AG04449 (cell line): ENCODE measurements at regions not wholly inside any gene's neighbourhood (a gene's known extent, or its start where the extent isn't known, plus 50 kb on each side); places are given as distances from the start of the nearest gene placed in this dataset.
"Not testable (repeated sequence)": the region's sequence is repeated elsewhere in the genome, so short reads cannot be mapped to it uniquely, and the experiment has no call there.

Source experiments
- CTCF ChIA-PET: fragments of 350-600 bp; formaldehyde crosslinking; extraction: SDS; loops from one replicate; lab custom pipeline; 2021; ENCODE audit warnings: antibody characterized with exemption; lab: Yijun Ruan, JAX
- POLR2A ChIA-PET: fragments of 400-600, 350-600 bp; formaldehyde crosslinking; extraction: SDS; loops from one replicate; lab custom pipeline; 2020; ENCODE audit warnings: antibody characterized with exemption, inconsistent platforms; lab: Yijun Ruan, JAX
- DNase-seq: peaks from one replicate; pipeline ENCODE4 v3.0.0-alpha.2; 2010; ENCODE audit warnings: low read depth, low spot score
- H3K4me3 ChIP-seq: 2 replicates; pipeline ENCODE4 v1.5.1; 2011; ENCODE audit warnings: low read depth, mild to moderate bottlenecking, control low read depth, low read length
- TF ChIP-seq, protein P1 (sequence below): IDR thresholded peaks from one replicate; pipeline ENCODE4 v1.5.1; 2011; ENCODE audit warnings: mild to moderate bottlenecking, moderate library complexity, low read length, control low read depth, inconsistent platforms; ENCODE audit not compliant: insufficient read depth; ENCODE audit errors: missing control alignments

DNA sequence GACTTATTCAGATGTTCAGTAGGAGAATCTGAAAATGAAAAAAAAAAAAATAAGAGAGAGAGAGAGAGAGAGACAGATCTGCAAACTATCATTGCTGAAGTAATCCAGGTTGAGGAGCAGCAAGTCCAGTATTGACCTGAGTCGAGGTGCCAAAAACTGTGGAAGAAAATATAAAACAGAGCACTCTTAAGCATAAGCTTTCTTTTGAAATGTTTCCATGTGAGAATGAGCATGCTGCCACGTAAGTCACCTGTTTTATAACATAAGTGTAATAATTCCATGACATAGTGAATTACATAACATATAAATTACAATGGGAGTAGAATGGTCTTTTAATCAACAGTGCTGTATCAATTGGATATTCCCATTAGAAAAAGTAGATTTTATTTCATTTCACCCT is 218.2 kb downstream of the BCHE start:
- H3K4me3 ChIP-seq = no peak overlapping the region
- CTCF ChIA-PET = no interaction called here
- POLR2A ChIA-PET = no interaction called here
- no peak for DNase-seq
- TF ChIP-seq, protein P1, sequence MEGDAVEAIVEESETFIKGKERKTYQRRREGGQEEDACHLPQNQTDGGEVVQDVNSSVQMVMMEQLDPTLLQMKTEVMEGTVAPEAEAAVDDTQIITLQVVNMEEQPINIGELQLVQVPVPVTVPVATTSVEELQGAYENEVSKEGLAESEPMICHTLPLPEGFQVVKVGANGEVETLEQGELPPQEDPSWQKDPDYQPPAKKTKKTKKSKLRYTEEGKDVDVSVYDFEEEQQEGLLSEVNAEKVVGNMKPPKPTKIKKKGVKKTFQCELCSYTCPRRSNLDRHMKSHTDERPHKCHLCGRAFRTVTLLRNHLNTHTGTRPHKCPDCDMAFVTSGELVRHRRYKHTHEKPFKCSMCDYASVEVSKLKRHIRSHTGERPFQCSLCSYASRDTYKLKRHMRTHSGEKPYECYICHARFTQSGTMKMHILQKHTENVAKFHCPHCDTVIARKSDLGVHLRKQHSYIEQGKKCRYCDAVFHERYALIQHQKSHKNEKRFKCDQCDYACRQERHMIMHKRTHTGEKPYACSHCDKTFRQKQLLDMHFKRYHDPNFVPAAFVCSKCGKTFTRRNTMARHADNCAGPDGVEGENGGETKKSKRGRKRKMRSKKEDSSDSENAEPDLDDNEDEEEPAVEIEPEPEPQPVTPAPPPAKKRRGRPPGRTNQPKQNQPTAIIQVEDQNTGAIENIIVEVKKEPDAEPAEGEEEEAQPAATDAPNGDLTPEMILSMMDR = no peak

DNA sequence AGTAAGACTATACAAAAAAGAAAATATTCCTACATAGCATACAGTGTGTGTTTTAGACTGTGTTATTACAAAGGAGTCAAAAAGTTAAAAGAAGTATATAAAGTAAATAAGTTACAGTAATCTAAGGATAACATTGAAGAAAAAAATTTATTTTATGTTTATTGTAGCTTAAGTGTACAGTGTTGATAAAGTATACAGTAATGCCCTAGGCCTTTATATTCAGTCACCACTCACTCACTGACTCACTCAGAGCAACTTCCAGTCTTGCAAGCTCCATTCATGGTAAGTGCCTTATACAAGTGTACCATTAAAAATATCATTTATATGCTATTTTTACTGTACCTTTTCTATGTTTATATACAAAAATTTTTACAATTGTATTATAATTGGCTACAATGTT is 220.1 kb downstream of the BCHE start:
- H3K4me3 ChIP-seq = no peak overlapping the region
- TF ChIP-seq, protein P1 = no peak
- CTCF ChIA-PET = no interaction called here
- DNase-seq = no peak
- POLR2A ChIA-PET = no interaction called here

DNA sequence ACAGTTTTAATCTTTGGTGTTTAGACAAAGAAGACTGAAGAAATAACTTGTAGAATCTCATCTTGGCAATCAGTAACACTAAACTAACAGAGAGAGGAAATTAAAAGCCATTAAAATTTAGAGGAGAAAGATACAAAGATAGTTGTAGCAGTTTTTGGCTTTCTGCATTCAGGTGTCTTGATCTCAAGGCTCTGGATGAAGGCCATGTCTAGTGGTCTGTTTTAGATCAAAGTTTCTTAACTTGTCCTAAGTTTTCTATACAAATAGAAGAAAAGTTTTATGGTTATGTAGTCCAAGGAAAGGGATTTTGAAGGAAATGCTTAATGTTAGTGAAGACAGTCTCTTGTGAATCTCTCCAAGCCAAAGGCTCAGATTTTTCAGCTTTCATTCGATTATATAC is 222.9 kb downstream of the BCHE start:
- CTCF ChIA-PET = no interaction called here
- POLR2A ChIA-PET = no interaction called here
- H3K4me3 ChIP-seq = no peak overlapping the region
- no peak for DNase-seq
- TF ChIP-seq, protein P1 = no peak

DNA sequence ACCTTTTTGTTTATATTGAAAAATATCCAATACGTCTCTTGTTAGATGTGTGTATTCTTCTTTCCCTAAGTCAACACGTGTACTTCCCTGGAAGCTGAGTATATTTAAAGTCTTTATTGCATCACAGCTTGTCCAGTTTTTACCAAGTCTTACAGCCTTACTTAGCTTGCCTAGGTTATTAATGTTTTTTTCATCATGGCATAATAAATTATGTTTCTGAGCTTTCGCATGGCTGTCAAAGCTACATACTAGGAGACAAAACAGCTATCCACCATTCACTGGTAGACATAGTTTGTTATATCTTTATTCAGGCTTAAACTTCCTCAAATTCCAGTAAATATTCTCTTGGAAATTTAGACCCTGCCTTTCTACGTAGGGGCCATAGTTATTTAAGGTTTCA is 224.2 kb downstream of the BCHE start:
- ChIA-PET CTCF (no interaction called here), POLR2A (no interaction called here)
- DNase-seq = no peak

DNA sequence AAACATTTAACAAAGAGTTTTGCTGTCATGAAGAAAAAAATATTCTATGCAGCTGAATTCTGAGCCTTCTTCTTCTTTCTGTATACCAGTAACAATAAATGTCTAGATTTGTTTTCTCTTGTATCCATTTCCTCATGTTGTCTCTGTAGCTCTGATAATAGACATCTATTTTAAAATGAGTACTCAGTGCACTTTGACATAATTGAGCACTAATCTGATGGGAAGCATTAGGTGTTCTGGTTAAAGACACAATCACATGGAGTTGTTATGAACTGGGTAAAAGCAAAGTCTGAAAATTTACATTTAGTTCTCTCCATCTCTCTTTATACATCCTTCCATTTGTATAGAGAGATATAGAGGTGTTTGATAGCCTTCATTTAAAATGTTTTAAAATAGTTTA is 230.0 kb downstream of the BCHE start:
- TF ChIP-seq, protein P1 = no peak
- H3K4me3 ChIP-seq = no peak overlapping the region
- ChIA-PET CTCF (no interaction called here), POLR2A (no interaction called here)
- DNase-seq = no peak

More for the DNA sequence above, 224.2 kb downstream of the BCHE start:
- TF ChIP-seq, protein P1 = no peak
- H3K4me3 ChIP-seq = no peak overlapping the region

DNA sequence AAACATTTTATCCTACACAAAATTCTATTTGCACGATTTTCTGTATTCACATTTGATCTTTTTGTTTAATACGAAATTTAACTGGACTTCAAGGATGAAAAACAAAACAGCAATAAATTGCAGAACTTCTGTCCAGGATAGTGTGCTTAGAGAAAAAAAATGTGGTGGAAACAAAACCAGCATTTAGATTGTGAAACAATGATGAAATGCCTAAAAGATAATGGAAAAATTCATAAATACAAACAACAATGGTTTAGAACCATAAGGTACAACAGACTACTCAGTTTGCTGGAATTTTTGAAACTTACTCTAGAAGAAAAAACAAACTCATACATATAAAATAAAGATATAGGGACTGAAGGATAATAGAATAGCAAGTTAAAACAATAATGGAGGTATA is 234.0 kb downstream of the BCHE start:
- CTCF ChIA-PET = no interaction called here
- POLR2A ChIA-PET = no interaction called here

DNA sequence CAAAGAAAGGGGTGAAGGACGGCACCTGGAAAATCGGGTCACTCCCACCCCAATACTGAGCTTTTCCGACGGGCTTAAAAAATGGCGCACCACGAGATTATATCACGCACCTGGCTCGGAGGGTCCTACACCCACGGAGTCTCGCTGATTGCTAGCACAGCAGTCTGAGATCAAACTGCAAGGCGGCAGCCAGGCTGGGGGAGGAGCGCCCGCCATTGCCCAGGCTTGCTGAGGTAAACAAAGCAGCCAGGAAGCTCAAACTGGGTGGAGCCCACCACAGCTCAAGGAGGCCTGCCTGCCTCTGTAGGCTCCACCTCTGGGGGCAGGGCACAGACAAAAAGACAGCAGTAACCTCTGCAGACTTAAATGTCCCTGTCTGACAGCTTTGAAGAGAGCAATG is 264.7 kb downstream of the BCHE start:
- CTCF ChIA-PET, DNase-seq: not testable (repeated sequence)

More for the DNA sequence above, 234.0 kb downstream of the BCHE start:
- no peak for DNase-seq
- TF ChIP-seq, protein P1 = no peak
- H3K4me3 ChIP-seq = no peak overlapping the region

More for the DNA sequence above, 264.7 kb downstream of the BCHE start:
- H3K4me3 ChIP-seq, POLR2A ChIA-PET: not testable (repeated sequence)
